HG03460 (cell line): ENCODE measurements at regions not wholly inside any gene's neighbourhood (a gene's known extent, or its start where the extent isn't known, plus 50 kb on each side); places are given as distances from the start of the nearest gene placed in this dataset.
"Not testable (repeated sequence)": the region's sequence is repeated elsewhere in the genome, so short reads cannot be mapped to it uniquely, and the experiment has no call there.

Experiments used
- ATAC-seq: cut with Tn5 transposase; IDR thresholded peaks from one replicate; pipeline ENCODE4 v1.9.1; 2021; ENCODE audit not compliant: unreplicated experiment

GRCh38 chr21:27858053-27858825 is 891.4 kb upstream of the ADAMTS5 start:
- not testable (repeated sequence) for ATAC-seq

GRCh38 chr21:27856988-27857387 is 890.1 kb upstream of the ADAMTS5 start:
- ATAC-seq: not testable (repeated sequence)

- ATAC-seq: no peak
Measured at GRCh38 chr21:27841084-27841672, 874.3 kb upstream of the ADAMTS5 start.

GRCh38 chr21:27840262-27840661 is 873.4 kb upstream of the ADAMTS5 start:
- ATAC-seq: no peak

- ATAC-seq: no peak
Measured at GRCh38 chr21:27839512-27840115, 872.7 kb upstream of the ADAMTS5 start.

GRCh38 chr21:27838573-27838972 is 871.7 kb upstream of the ADAMTS5 start:
- no peak for ATAC-seq

- ATAC-seq: no peak
Measured at GRCh38 chr21:27837936-27838335, 871.0 kb upstream of the ADAMTS5 start.

- no peak for ATAC-seq
Measured at GRCh38 chr21:27833298-27833697, 866.4 kb upstream of the ADAMTS5 start.

GRCh38 chr21:27831816-27832569 is 865.1 kb upstream of the ADAMTS5 start:
- ATAC-seq: no peak

- no peak for ATAC-seq
Measured at GRCh38 chr21:27831177-27831576, 864.3 kb upstream of the ADAMTS5 start.

- no peak for ATAC-seq
Measured at GRCh38 chr21:27827972-27828371, 861.1 kb upstream of the ADAMTS5 start.

- no peak for ATAC-seq
Measured at GRCh38 chr21:27825035-27825434, 858.1 kb upstream of the ADAMTS5 start.

GRCh38 chr21:27823652-27824201 is 856.8 kb upstream of the ADAMTS5 start:
- no peak for ATAC-seq

- ATAC-seq: no peak
Measured at GRCh38 chr21:27820342-27820741, 853.5 kb upstream of the ADAMTS5 start.

GRCh38 chr21:27819299-27819698 is 852.4 kb upstream of the ADAMTS5 start:
- ATAC-seq: no peak

- no peak for ATAC-seq
Measured at GRCh38 chr21:27818847-27819246, 852.0 kb upstream of the ADAMTS5 start.

GRCh38 chr21:27817902-27818623 is 851.2 kb upstream of the ADAMTS5 start:
- ATAC-seq: no peak

- ATAC-seq: no peak
Measured at GRCh38 chr21:27817074-27817473, 850.2 kb upstream of the ADAMTS5 start.

- no peak for ATAC-seq
Measured at GRCh38 chr21:27816301-27816700, 849.4 kb upstream of the ADAMTS5 start.

GRCh38 chr21:27814226-27814625 is 847.3 kb upstream of the ADAMTS5 start:
- ATAC-seq: no peak

- no peak for ATAC-seq
Measured at GRCh38 chr21:27813750-27814149, 846.9 kb upstream of the ADAMTS5 start.
